Stimulated activated CD8-positive, alpha-beta memory T cell treated with anti-CD3 and anti-CD28 coated beads, Interleukin-15, amount 100 ng/mL, for 1 hour (primary cell): ENCODE measurements at regions not wholly inside any gene's neighbourhood (a gene's known extent, or its start where the extent isn't known, plus 50 kb on each side); places are given as distances from the start of the nearest gene placed in this dataset.

ENCODE experiments used
- DNase-seq: peaks from one replicate; pipeline ENCODE4 v3.0.0-alpha.2; 2020; ENCODE audit warnings: low read depth

DNA sequence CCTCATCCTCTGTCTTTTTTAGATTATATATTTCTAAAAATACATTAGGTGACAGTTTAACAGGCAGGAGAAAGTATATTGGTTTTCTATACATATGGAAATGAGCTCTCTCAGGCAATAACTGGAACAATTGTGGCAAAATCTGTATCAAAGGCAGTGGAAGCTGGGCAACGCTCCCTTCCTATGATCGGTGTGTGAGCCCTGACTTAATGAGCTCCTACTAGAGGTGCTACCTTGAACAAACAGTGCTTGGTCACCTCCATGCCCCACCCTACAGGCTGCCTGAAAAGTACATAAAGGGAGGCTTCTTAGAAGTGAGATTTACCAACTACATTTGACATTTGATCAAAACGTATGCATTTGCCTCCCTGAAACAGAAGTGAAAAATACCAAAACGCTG is 185.3 kb downstream of the EFNB2 start:
- DNase-seq: no peak

GRCh38 chr13:106349080-106349931 is 186.2 kb downstream of the EFNB2 start:
- DNase-seq: no peak

DNA sequence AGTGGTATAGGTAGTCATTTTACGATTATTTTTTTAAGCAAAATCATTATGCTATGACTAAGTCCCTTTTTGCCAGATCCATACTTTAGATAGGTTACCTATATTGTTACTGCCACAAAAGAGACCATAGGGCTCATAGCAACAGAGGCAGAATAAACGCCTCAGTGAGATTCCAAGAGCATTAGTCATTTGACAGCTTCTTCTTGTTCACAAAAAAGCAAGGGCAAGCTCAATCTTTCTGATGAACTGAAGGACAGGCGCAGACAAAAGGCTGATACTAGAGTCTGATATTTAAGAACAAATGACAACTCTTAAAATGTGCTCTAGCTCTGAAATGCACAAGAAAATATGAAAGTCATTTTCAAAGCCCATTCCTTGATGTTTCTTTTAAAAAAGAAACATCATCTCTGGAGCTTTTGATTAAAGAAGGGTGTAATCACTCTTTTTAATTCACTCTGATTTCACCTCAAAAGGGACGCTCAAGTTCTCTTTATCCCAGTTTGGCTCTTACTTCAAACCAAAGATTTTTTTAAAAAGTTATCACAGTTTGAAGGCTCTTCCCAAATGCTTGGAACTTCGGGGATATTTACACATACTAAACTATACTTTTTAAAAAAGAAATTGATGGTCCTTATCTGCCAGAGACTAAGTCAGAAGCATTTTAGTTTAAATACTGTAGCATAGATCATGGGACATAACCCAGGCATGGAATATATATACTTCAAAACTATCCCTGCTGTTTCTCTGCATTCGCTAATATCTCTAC is 187.2 kb downstream of the EFNB2 start:
- DNase-seq: no peak

- no peak for DNase-seq
Observed at GRCh38 chr13:106344342-106344741, 191.1 kb downstream of the EFNB2 start.

DNA sequence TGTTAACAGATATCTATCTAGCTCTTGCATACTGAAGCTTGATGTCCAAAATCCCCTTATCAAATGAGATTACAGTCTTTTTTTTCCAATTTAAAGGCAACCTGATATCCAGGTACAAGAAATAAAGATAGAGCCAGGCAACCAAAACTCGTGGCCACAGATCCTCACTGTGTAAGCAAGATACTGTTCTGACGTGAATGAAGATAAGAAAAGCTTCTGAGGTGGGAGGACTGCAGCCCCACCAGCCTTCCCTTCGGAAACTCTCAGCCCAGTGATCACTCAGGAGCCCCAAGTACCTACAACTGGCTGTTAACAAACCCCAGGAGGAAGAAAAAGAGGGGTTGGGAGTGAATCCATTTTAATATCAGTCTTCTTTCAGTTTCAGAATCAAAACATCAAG is 191.6 kb downstream of the EFNB2 start:
- DNase-seq: no peak

DNA sequence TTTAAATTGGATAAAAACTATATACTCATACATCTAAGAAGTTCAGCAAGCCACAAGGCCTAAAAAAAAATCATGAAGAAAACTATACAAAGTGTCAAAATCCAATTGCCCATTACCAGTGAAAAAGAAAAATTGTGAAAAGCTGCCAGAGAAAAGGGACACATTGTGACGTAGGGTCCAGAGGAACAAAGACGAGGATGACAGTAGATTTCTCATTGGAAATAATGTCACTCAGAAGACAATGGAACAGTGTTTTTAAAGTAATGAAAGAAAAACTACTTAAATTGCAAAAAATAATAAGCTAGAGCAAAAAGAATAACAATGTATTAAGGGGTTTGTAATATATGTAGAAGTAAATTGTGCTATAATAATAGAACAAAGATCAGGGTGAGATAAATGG is 195.2 kb downstream of the EFNB2 start:
- no peak for DNase-seq

DNA sequence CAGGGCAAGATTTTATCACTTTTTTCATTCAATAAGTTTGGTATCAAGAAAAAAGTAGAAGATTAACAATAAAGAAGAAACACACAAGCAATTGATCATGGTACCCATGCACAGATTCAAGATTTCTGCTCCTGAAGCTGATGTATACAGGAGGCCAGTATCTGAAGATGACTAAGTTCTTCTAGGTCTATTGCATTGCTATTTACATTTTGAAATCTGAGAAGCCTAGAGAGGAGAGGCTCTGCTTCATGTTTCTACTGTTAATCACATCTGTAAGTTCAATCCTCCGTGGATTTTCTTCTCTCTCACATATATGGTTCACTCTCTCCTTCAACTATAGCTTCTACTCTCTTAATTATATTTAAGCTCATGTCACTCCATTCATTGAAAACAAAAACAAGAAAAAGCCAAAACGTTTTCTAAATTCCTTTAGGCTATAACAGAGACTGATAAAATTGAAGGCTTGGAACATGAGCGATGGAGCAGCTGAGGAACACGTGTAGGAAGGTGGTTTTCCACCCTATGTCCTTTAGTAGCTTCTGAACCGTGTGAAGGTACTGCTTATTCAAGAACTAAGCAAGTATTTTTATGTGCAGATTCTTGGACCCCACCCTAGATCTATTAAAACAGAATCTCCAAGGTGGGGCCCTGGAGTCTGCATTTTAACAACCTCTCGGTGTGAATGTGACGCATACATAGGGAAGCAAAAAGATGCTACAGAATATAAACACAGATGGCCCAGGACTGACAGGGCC is 198.2 kb downstream of the EFNB2 start:
- no peak for DNase-seq

- DNase-seq: no peak
Observed at GRCh38 chr13:106336668-106337067, 198.8 kb downstream of the EFNB2 start.

GRCh38 chr13:106332621-106333020 is 202.8 kb downstream of the EFNB2 start:
- no peak for DNase-seq

- DNase-seq: no peak
Observed at GRCh38 chr13:106331116-106331515, 204.3 kb downstream of the EFNB2 start.

GRCh38 chr13:106329941-106330340 is 205.5 kb downstream of the EFNB2 start:
- no peak for DNase-seq

DNA sequence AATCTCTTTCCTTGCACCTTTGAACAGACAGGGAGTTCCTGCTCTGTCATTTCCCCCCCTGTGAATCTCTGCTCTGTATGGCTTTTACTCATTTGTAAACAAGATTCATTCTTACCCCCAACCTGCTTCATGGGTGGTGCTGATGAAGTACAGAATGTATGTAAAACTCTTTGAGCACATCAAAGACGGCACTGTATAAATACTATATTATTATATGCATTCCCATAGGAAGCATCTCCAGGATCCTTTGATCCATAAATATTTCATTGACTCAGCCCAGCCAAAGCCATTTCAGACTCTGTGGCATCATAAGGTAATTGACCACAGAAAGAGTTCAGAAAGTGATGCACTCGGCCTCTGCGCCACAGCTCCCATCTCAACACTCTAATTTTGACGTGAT is 208.7 kb downstream of the EFNB2 start:
- no peak for DNase-seq

- DNase-seq: no peak
Observed at GRCh38 chr13:106324444-106324843, 211.0 kb downstream of the EFNB2 start.

GRCh38 chr13:106322628-106323027 is 212.8 kb downstream of the EFNB2 start:
- no peak for DNase-seq

- DNase-seq: no peak
Observed at GRCh38 chr13:106318941-106319411, 216.5 kb downstream of the EFNB2 start.

DNA sequence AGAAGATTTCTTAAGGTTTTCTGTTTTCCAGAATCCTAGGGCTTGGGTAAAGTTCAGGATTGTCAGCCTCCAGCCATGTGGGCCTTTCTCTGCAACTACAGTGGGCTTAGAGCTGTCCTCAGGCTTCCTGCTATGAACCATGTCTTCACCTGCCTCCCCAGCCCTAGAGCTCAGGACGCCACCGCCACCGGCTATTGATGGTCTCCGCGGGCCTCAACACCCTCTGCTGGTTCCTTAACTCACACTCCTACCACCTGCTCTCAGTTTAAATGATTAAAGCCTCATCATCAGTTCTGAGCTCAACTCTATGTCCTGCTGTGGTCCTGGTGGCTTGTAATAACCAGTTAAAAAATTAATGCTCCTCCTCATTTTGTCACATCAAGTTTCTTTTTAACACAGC is 221.0 kb downstream of the EFNB2 start:
- DNase-seq: no peak

GRCh38 chr13:106311004-106311403 is 224.5 kb downstream of the EFNB2 start:
- no peak for DNase-seq

- DNase-seq: no peak
Observed at GRCh38 chr13:106310291-106310865, 225.1 kb downstream of the EFNB2 start.

DNA sequence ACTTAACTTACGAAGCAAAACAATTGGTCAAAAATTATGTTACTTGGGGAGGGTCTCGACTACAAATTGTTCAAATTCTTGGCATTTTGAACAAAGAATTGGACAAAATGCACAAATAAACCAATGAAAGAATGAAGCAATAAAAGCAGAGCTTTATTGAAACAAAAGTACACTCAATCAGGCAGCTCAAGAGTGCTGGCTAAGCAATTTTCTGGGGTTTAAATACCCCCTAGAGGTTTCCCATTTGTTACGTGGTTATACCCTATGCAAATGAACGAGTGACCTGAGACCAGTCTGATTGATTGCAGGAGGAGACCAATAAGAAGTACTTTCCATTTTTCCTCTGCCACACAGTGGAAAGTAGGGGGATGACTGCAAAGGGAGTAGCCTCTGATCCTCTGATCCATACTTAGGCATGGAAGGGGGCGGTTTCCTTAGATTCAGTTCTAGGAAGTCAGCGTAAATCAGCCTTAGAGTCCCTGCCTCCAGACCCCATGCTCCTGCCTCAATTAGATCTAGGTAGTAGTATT is 228.6 kb downstream of the EFNB2 start:
- DNase-seq: no peak

DNA sequence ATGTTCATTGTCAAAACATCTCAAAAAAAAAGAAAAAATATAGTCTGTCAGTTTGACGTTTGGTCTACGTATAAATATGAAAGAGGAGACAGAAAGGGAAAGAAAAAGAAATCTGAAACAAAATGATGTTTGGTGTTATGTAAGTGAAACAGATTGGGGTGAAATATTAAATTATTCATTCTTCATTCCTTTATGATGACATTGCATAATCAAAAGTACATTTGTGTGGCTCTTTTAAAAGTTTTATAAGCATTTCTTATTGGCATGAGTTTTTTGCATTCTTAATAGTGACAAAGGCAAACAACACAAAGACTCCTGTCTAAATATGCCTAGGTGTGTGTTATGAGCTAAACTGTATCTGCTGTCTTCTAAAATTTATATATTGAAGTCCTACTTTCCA is 232.6 kb downstream of the EFNB2 start:
- DNase-seq: no peak

GRCh38 chr13:106302011-106302410 is 233.5 kb downstream of the EFNB2 start:
- no peak for DNase-seq

GRCh38 chr13:106299621-106300020 is 235.8 kb downstream of the EFNB2 start:
- no peak for DNase-seq
